HG02885 (cell line): ENCODE measurements at regions not wholly inside any gene's neighbourhood (a gene's known extent, or its start where the extent isn't known, plus 50 kb on each side); places are given as distances from the start of the nearest gene placed in this dataset.
"Not testable (repeated sequence)": the region's sequence is repeated elsewhere in the genome, so short reads cannot be mapped to it uniquely, and the experiment has no call there.

ENCODE experiments used
- ATAC-seq: cut with Tn5 transposase; IDR thresholded peaks from one replicate; pipeline ENCODE4 v1.9.1; 2021; ENCODE audit warnings: mild to moderate bottlenecking; ENCODE audit not compliant: unreplicated experiment, poor library complexity

DNA sequence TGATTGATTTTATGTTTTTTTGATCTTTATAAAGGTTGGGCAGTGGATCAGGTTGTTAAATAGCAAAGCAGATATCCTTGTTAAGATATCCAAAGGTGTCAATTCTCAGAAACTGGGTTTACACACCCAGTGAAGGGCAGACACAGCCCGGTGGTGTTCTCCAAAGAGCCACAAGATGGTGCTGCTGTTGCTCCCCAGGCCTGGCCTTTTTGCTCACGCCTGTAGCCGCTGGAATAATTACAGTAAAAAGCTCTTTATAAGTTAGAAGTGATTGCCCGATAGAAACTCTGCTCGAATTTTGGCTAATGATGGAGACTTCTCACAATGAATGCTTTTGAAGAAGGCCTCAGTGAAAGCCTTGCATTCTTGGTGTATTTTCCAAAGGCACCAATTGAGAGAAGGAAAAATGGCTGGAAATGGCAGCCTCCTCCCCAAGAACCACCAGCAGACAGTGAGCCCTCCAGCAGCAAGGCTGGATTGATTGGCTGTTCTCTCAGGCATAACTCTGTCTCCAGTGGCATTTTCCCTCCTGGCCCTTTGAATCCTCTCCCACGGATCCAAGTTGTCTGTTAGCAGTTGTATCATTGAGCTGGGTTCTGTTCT, 120.5 kb upstream of the CHD6 start:
- ATAC-seq, result peak; percentile 55

DNA sequence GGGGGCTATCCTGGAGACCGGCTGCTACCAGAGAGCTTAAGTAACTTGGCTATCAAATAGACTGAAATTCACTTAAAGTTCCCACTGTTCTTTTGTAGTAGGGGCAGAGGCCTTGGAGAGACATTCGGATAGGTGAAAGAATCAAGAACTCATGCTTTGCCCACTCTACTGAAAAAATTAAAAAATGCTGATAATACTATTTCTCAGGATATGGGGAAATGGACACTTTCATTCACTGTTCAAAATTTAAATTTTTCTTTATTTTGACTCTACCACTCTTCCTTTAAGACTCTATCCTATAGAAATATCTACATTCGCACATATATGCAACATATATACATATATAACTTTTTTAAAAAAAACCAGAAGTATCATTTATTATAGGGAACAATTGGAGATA, 117.8 kb upstream of the CHD6 start:
- ATAC-seq, result no peak

DNA sequence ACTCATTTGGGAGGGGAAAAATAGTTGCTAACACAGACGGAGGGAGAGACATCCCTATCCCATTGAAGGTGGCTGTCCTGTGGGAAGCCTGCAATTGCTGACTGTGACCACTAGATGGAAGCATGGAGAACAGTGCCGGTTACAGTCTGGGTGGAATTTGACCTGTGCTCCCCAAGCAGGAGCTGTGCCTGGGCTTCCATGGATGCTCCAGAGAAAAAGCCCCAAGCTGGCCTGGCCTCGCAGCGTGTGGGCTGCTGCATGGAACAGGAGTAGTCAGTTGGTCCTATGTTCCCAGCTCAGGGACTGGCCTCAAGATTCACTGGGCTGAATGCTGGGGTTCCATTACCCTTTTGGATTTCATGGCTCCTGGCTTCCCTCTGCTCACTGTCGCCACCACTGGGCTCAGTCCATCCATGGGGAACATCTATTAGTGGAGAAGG, 116.3 kb upstream of the CHD6 start:
- no peak for ATAC-seq

DNA sequence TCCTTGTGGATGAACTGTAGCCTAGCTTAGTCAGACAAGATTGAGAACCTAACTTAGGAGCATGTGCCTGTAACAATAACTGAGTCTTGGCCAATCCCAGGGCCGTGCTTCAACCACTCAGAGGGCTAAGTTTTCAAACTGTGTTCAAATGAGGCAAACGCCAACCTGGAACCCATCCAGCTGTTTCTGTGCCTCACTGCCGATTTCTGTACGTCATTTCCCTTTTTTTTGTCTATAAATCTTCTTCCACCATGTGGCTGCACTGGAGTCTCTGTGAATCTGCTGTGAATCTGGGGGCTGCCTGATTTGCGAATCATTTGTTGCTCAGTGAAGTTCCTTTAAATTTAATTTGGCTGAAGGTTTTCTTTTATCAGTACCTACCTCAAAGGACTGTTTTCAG, 115.0 kb upstream of the CHD6 start:
- ATAC-seq, result no peak

DNA sequence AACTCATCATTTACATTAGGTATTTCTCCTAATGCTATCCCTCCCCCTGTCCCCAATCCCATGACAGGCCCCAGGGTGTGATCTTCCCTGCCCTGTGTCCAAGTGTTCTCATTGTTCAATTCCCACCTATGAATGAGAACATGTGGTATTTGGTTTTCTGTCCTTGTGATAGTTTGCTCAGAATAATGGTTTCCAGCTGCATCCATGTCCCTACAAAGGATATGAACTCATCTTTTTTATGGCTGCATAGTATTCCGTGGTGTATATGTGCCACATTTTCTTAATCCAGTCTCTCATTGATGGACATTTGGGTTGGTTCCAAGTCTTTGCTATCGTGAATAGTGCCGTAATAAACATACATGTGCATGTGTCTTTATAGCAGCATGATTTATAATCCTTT, 113.0 kb upstream of the CHD6 start:
- not testable (repeated sequence) for ATAC-seq

DNA sequence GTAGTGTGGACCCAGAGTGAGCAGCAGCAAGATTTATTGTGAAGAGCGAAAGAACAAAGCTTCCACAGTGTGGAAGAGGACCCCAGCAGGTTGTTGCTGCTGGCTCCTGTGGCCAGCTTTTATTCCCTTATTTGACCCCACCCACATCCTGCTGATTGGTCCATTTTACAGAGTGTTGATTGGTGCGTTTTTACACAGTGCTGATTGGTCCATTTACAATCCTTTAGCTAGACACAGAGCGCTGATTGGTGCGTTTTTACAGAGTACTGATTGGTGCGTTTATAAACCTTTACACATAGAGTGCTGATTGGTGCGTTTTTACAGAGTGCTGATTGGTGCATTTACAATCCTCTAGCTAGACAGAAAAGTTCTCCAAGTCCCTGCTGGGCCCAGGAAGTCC, 109.5 kb upstream of the CHD6 start:
- not testable (repeated sequence) for ATAC-seq

DNA sequence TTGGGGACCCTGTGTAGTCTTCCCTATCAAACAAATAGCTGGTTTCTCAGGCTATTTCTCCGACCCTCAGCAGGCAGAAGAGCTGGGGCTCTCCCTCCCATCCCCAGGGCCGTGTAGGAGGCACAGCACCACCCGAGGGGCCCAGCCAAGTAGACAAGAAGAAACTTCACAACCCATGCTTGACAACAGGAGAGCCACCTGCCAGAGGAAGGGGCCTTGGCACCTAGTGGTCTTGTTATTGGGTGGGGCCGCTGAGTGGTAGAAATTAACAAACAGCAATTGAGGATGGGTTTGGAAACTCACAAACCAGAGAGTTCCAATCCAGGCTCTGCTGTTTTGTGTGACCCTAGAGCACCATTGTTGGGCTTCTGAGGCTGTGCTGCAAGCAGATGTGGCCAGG, 108.5 kb upstream of the CHD6 start:
- no peak for ATAC-seq

DNA sequence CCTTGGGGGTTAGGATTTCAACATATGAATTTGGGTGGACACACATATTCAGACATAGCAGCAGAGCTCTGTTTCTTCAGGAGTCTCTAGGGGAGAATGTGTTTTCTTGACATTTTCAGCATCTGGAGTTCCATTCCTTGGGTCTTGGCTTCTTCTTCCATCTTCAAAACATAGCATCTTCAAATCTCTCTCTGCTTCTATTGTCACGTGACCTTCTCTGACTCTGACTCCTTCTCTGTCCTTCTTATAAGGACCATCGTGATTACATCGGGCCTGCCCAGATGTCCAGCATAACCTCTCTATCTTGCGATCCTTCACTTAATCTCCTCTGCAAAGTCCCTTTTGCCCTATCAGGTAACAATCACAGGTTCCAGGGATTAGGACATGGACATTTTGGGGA, 101.0 kb upstream of the CHD6 start:
- ATAC-seq, result no peak

DNA sequence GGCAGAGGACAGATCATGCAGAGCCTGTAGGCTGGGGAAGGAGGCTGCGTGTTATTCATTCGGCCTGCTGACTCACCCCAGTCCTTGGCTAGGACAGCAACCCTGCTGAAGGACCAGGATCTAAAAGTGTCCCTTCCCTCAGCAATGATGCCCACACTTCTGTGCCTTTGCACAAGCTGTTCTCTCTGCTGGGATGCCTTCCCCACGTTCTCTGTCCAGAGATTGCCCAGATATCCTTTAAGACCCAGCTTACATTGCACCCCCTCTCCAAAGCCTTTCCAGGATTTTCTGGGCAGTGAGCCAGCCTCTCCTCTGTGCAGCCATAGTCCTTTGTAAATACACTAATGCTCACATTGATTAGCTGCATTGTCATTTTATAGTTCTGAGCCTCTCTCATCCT, 99.3 kb upstream of the CHD6 start:
- no peak for ATAC-seq

DNA sequence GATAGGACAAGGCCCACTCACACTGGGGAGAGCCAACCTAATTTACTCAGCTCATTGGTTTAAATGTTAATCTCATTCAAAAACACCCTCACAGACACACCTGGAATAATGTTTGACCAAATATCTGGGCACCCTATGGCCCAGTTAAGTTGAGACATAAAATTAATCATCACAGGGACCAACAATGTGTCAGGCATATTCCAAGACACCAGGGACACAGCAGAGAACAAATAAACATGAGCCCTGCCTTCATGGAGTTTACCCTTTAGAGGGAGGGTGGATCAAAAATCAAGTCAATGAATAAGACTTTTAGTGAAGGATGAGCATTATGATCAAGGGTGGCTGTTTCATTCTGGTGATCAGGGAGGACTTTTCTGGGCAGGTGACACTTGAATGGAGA, 98.7 kb upstream of the CHD6 start:
- ATAC-seq, result no peak

DNA sequence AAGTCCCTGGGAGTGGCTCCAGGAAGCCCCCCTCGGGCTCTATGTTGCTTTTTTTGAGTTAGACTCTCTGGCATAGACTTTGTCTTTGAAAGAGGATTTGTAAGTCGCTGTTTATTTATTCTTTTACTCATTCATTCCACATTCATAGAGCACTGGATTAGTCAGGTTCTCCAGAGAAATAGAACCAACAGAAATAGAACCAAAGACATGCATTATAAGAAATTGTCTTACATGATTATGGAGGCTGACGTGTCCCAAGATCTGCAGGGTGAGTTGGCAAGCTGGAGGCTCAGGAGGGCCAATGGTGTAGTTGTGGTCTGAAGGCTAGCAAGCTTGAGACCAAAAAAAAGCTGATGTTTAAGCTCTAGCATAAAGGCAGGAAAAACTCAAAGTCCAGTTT, 98.3 kb upstream of the CHD6 start:
- ATAC-seq, result no peak

DNA sequence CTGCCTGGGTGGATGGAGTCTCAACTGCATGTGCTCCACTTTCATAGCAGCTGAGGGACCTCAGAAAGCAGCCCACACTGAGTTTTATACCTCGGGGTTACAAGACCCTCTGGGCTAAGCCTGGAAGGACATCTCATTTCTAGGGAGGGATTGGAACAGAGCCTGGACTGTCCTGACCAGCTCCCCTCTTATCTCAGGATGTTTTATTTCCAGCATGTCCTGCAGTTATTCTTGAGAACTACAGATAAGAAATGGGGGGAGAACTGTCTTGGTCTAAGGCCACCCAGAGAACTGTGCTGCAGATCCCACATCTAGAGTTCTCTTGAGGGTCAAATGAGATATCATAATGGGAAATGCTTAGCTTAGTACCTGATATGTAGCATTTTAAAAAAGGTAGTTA, 97.3 kb upstream of the CHD6 start:
- ATAC-seq, result no peak

DNA sequence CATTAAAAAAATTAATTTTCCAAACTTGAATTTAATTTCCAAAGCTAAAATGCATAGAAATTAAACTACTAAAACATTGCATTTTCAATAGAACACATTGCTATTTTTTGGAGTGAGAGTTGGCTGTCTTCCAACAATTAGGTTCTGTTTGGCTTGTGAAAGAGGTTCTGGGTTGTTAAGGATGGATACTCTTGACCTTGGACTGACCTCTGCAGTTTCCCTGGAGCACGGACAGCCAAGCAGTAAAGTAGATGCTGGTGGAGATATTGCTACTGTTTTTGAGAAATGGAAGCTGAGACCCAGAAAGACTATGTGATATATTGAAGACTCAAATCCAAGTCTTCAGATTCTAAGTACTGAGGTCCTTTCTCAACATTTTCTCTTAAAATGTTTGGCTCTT, 95.9 kb upstream of the CHD6 start:
- no peak for ATAC-seq

DNA sequence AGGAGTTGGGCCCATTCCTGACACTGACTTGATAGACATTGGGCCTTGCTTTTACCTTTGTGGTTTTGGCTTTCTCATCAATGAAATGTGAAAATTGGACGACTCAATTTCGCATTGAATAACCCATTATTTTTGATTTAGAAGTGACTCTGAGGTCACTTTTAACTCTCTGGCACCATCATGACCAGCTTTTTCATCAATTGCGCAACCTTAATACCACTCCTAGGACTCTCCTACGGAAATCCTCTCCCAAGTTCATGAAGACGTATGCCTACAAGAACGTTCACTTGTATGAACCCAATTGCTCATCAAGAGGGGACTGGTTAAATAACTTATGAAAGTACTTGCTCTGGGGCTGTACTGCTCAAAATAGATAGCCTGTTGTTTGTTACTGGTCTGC, 86.7 kb upstream of the CHD6 start:
- ATAC-seq, result no peak

DNA sequence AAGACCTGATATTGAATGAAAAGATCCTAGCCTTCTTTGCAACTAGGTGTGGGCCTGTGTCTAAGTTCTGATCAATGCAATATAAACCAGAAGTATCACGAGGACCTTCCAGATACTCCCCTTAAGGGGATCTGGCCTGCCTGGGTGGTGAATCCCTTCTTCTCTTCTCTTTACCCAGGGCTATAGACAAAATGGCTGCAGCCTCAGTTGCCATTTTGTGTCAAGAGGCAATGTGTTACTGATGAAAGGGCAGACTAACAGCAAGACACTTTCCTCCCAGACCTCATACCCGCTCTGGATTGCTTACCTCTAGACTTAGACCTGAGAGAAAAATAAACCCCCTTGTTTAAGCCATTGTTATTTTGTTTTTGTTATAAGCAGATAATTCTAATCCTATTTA, 84.5 kb upstream of the CHD6 start:
- ATAC-seq, result no peak

DNA sequence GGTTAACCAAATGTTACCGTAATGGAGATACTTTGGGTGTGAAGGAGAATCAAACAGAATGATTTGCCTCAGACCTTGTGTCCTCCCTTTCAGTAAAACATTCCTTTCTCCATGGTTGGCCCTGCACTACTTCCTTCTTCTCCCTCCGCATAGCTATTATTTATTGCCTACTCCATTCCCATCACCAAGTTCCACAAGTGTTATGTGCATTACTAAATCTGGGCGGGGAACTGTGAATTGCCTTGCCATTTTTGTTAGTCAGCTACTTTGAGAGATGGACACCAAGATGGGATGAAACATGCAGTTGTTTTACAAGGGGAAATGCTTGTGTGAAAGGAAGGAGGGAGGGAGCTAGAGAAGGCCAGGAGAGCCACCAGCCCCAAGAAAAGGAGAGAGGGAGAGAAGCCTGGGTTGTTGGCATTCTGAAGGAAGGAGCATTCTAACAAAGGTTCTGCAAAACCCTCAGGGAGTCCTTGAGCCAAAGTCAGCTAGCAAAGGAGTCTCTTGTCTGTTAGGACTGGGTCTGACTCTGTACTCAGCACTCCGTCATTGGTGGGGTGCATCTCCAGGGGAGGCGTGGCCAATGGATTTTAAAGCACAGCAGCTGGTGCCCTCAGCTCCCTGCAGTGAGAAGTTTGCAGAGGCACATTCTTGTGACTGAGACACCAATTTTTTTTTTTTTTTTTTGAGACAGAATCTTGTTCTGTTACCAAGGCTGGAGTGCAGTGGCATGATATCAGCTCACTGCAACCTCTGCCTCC, 83.6 kb upstream of the CHD6 start:
- no peak for ATAC-seq

DNA sequence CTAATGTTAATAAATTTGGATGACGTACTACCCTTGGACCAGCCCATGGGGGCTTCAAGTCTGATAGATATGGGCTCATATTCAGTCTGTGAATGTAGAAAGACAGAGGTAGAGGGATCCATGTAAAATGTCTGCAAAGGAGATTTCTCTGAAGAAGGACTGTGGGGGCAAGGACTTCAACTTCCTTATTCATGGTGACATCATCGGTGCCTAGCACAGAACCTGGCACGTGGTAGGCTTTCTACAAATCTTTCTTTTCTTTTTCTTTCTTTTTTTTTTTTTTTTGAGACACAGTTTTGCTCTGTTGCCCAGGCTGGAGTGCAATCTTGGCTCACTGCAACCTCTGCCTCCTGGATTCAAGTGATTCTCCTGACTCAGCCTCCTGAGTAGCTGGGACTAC, 81.5 kb upstream of the CHD6 start:
- not testable (repeated sequence) for ATAC-seq

DNA sequence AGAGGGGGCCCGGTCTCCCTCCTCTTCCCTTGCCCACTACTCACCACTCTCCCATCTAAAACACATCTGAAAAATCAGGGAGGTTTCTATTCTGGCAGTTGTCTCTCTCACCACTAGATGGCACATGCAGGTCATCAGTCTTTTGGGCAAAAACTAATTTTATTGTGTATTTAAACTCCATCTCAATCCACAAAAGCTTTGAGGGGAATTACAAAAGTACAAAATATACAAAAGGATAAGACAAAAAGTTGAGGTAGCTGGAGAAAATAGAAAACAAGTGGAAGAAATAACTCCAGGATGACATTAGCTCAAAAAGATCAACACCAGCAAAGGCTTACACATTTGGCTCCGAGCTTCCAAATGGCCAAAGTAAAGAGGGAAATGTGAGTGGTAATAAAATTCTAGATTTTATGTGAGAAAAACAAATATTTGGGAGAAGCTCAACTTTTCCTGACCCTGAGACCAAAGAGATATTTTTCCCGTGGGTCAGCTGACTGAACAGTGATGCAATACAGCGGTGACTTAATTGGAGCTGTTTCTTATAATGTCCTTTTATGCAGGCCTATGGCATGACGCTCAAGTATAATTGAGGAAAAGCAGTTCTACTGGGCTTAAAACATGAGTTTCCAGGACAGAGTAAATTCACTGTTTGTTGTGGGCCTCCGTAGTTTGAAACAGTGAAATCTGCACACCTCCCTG, 79.8 kb upstream of the CHD6 start:
- ATAC-seq, result no peak

DNA sequence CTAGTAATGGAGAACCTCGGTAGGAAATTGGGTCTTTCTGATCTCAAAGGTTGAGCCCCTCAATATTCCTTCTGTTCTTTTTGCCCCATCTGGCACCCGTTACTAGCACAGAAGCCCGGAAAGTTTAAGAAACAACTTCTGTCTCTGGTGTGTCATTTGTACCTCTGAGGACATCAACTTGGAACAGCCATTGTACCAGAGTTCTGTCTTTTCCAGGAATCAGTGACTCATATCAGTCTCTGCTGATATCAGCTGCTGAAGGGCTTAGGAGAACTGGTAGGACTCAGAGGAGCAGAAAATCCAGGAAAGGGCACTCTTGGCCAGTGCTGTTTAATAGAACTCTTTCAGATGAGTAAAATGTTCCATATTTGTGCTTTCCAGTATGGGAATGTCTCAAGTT, 78.3 kb upstream of the CHD6 start:
- ATAC-seq, result no peak

DNA sequence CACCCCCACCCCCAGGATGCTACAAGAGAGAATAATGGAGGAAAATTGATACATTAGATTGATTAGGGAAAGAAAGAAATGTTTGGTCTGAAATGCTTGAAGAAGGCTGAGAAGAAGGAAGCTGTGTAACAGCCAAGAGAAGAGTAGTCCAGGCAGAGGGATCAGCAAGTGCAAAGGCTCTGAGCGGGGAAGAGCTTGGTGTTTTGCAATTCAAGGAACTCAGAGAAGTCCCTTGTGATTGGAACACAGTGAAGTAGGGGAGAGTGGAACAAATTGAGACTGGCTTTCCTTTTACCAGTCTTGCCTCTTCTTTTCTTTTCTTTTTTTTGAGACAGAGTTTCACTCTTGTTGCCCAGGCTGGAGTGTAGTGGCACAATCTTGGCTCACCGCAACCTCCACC, 76.6 kb upstream of the CHD6 start:
- ATAC-seq, result no peak

DNA sequence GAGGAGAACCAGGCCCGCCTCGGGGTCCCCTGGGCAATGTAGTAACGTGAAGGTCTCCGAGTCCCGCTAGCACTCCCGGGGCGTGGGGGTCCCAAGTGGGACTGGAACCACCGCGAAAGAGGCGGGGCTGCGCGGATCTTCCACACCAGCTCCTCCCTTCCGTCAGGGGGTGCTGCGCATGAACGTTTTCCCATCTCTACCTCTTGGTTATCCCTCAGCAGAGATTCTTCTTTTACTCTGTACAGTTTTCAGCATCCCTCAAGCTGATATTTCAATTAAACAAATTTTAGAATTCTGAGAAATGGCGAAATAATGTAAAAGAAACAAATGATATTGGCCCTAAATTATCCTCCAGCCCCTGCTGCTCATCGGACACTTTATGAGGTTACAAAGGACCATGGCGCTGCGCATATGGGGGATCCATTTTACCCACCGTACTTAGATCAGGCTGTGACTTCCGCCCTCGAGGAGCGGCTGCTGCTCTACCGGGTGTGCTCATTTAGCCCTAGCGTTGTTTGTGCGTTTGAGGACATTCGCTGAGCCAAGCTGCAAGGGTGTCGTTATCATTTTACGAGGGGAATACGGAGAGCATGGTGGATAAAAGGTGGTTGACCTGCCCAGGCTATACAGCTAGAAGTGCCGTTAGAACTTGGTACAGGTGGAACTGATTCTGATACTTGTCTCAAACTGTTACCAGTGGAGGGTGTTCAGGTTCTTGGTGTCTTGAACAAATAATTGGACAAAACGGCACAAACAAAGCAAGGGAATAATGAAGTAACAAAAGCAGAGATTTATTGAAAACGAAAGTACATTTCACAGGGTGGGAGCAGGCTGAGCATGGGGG, 75.2 kb upstream of the CHD6 start:
- peak; percentile 90 for ATAC-seq
